ENCODE measurements at regions not wholly inside any gene's neighbourhood (a gene's known extent, or its start where the extent isn't known, plus 50 kb on each side); places are given as distances from the start of the nearest gene placed in this dataset.

DNA sequence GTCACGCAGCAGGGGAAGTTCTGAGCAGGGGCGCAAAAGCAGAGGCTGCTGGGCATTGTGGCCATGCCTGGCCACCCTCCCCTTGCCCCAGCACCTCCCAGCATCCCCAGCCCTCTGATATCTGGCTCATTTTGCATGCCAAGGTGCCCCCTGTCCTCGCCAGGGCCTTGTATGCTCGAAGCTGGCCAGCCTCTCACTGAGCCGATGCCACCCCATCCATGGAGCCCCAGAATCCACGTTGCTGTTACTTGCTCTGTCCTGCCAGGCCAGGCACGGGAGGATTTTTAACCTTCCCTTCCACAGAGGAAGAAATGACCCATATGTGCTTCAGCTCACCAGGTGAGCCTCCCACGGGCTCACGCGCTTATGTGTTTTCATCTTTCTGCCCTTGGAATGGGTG, 413.4 kb downstream of the BCL11B start:
- no peak overlapping the region for H2AK5ac ChIP-seq (ENCODE audit: low read length)
- no peak overlapping the region for H3K14ac ChIP-seq (ENCODE audit: low read length)
- no peak overlapping the region for H2BK5ac ChIP-seq (ENCODE audit: low read depth, low read length, poor library complexity)
- H3K27ac ChIP-seq (ENCODE audit: low read depth, low read length) = no peak overlapping the region
- H3K23ac ChIP-seq (ENCODE audit: low read length) = no peak overlapping the region
- no CpG with 5 or more reads among the region's 10 CpGs for WGBS (ENCODE audit: extremely low coverage, insufficient coverage, insufficient read length)
- no peak overlapping the region for H3K4me2 ChIP-seq (ENCODE audit: low read length)
- no peak for DNase-seq
- no peaks in the 10 kb centered on the region for H3K9me3 ChIP-seq (ENCODE audit: insufficient read depth, low read depth, low read length)
- no peak overlapping the region for H4K12ac ChIP-seq (ENCODE audit: low read depth, low read length)
- no peaks in the 10 kb centered on the region for H3K79me2 ChIP-seq (ENCODE audit: control insufficient read depth, insufficient read depth, low read length, poor library complexity)
- no peak overlapping the region for H3K18ac ChIP-seq (ENCODE audit: low read length)
- H3K4ac ChIP-seq (ENCODE audit: low read depth, low read length) = no peak overlapping the region
- no peak overlapping the region for H4K91ac ChIP-seq (ENCODE audit: low read depth, low read length)
- H2BK12ac ChIP-seq (ENCODE audit: low read length) = no peak overlapping the region
- H3K9ac ChIP-seq (ENCODE audit: low read length) = no peak overlapping the region
- H2AFZ ChIP-seq (ENCODE audit: insufficient read depth, low read length, poor library complexity) = no peak overlapping the region
- H3K36me3 ChIP-seq (ENCODE audit: control insufficient read depth in 1 of 2, insufficient read depth in 2 of 2, low read length in 2 of 2) = no peaks in the 10 kb centered on the region
- H3K4me1 ChIP-seq (ENCODE audit: control insufficient read depth in 1 of 2, insufficient read depth in 2 of 2, low read length in 2 of 2) = no peaks in the 10 kb centered on the region
- H4K8ac ChIP-seq (ENCODE audit: low read depth, low read length) = no peak overlapping the region
- H3K27me3 ChIP-seq (ENCODE audit: insufficient read depth, low read length) = no peaks in the 10 kb centered on the region
- no peak overlapping the region for H3K4me3 ChIP-seq (ENCODE audit: low read depth, low read length)
- no peaks in the 10 kb centered on the region for H3K79me1 ChIP-seq (ENCODE audit: low read length)
- no peak overlapping the region for H2BK120ac ChIP-seq (ENCODE audit: insufficient read depth, low read length, poor library complexity)

DNA sequence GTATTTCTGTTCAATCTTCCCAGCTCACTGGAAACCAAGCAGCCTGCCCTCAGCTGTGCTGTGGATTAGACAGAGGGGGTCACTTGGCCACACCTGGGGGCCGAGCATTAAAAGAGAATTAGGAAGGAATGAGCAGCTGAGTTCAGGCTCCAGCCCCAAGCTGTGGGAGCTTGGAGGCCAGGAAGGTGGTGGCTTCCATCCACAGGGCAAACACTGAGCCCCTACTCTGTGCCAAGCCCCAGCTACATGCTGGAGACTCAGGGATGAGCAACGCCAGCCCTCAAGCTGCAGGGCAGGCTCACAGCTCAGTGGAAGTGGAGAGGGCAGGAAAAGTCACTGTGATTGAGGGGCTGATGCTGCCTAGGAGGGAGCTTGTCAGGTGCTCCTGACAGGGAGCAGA, 412.7 kb downstream of the BCL11B start:
- no CpG with 5 or more reads among the region's 2 CpGs for WGBS (ENCODE audit: extremely low coverage, insufficient coverage, insufficient read length)

DNA sequence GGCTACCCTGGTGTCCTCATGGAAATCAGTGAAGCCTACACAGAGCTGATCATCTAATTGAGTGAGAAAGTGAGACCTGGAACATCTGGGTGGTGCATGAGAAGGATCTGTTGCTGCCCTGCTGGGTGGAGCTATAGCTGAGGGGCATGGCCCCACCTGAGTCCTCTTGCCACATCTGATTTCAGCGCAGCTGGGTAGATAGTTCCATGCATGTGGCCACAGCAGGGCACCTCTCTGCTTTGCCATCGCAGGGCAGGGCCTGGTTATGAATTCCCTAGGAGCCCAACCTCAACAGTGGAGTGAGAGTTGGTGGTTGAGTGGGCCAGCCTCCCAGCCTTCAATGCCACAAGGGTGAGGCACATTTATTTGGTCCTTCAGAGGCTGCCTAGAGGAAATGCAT, 407.8 kb downstream of the BCL11B start:
- WGBS (ENCODE audit: extremely low coverage, insufficient coverage, insufficient read length) = no CpG with 5 or more reads among the region's 2 CpGs
- Histone ChIP-seq H3K4ac (ENCODE audit: low read depth, low read length) (no peak overlapping the region), H2AK5ac (ENCODE audit: low read length) (no peak overlapping the region), H3K14ac (ENCODE audit: low read length) (no peak overlapping the region), H3K18ac (ENCODE audit: low read length) (no peak overlapping the region), H2BK120ac (ENCODE audit: insufficient read depth, low read length, poor library complexity) (no peak overlapping the region), H3K4me2 (ENCODE audit: low read length) (no peak overlapping the region), H3K4me1 (ENCODE audit: control insufficient read depth in 1 of 2, insufficient read depth in 2 of 2, low read length in 2 of 2) (no peaks in the 10 kb centered on the region), H3K4me3 (ENCODE audit: low read depth, low read length) (no peak overlapping the region), H2BK5ac (ENCODE audit: low read depth, low read length, poor library complexity) (no peak overlapping the region), H3K79me1 (ENCODE audit: low read length) (no peaks in the 10 kb centered on the region), H4K91ac (ENCODE audit: low read depth, low read length) (no peak overlapping the region), H3K27ac (ENCODE audit: low read depth, low read length) (no peak overlapping the region), H4K12ac (ENCODE audit: low read depth, low read length) (no peak overlapping the region), H3K9me3 (ENCODE audit: insufficient read depth, low read depth, low read length) (no peaks in the 10 kb centered on the region), H3K79me2 (ENCODE audit: control insufficient read depth, insufficient read depth, low read length, poor library complexity) (no peaks in the 10 kb centered on the region), H4K8ac (ENCODE audit: low read depth, low read length) (no peak overlapping the region), H2BK12ac (ENCODE audit: low read length) (no peak overlapping the region), H3K36me3 (ENCODE audit: control insufficient read depth in 1 of 2, insufficient read depth in 2 of 2, low read length in 2 of 2) (no peaks in the 10 kb centered on the region), H2AFZ (ENCODE audit: insufficient read depth, low read length, poor library complexity) (no peak overlapping the region), H3K23ac (ENCODE audit: low read length) (no peak overlapping the region), H3K9ac (ENCODE audit: low read length) (no peak overlapping the region), H3K27me3 (ENCODE audit: insufficient read depth, low read length) (no peaks in the 10 kb centered on the region)
- DNase-seq = no peak

More for the DNA sequence above, 412.7 kb downstream of the BCL11B start:
- Histone ChIP-seq H3K4ac (ENCODE audit: low read depth, low read length) (no peak overlapping the region), H2BK5ac (ENCODE audit: low read depth, low read length, poor library complexity) (no peak overlapping the region), H3K36me3 (ENCODE audit: control insufficient read depth in 1 of 2, insufficient read depth in 2 of 2, low read length in 2 of 2) (no peaks in the 10 kb centered on the region), H2BK12ac (ENCODE audit: low read length) (no peak overlapping the region), H4K12ac (ENCODE audit: low read depth, low read length) (no peak overlapping the region), H3K27me3 (ENCODE audit: insufficient read depth, low read length) (no peaks in the 10 kb centered on the region), H3K23ac (ENCODE audit: low read length) (no peak overlapping the region), H3K18ac (ENCODE audit: low read length) (no peak overlapping the region), H3K4me3 (ENCODE audit: low read depth, low read length) (no peak overlapping the region), H3K4me2 (ENCODE audit: low read length) (no peak overlapping the region), H3K79me1 (ENCODE audit: low read length) (no peaks in the 10 kb centered on the region), H3K4me1 (ENCODE audit: control insufficient read depth in 1 of 2, insufficient read depth in 2 of 2, low read length in 2 of 2) (no peaks in the 10 kb centered on the region), H4K8ac (ENCODE audit: low read depth, low read length) (no peak overlapping the region), H3K79me2 (ENCODE audit: control insufficient read depth, insufficient read depth, low read length, poor library complexity) (no peaks in the 10 kb centered on the region), H2AFZ (ENCODE audit: insufficient read depth, low read length, poor library complexity) (no peak overlapping the region), H3K9me3 (ENCODE audit: insufficient read depth, low read depth, low read length) (no peaks in the 10 kb centered on the region), H2AK5ac (ENCODE audit: low read length) (no peak overlapping the region), H3K27ac (ENCODE audit: low read depth, low read length) (no peak overlapping the region), H3K9ac (ENCODE audit: low read length) (no peak overlapping the region), H2BK120ac (ENCODE audit: insufficient read depth, low read length, poor library complexity) (no peak overlapping the region), H4K91ac (ENCODE audit: low read depth, low read length) (no peak overlapping the region), H3K14ac (ENCODE audit: low read length) (no peak overlapping the region)
- no peak for DNase-seq

DNA sequence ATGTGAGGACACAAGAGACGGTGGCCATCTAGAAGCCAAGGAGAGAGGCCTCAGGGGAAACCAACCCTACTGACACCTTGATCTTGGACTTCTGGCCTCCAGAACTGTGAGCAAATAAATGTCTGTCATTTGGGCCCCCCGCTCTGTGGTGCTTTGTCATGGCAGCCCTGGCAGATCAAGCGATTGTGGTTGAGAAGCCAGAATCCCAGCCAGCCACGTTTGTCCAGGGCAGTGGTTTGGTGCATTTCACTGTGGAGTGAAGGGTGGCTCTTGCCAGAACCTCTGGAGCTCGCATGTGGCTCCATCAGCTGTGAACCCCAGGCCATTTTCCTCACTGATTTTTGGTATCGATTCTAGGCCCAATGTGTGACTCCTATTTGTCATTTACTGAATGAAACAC, 404.9 kb downstream of the BCL11B start:
- no peaks in the 10 kb centered on the region for H3K36me3 ChIP-seq (ENCODE audit: control insufficient read depth in 1 of 2, insufficient read depth in 2 of 2, low read length in 2 of 2)
- H2AK5ac ChIP-seq (ENCODE audit: low read length) = no peak overlapping the region
- no peak overlapping the region for H2AFZ ChIP-seq (ENCODE audit: insufficient read depth, low read length, poor library complexity)
- H3K23ac ChIP-seq (ENCODE audit: low read length) = no peak overlapping the region
- no peak overlapping the region for H3K14ac ChIP-seq (ENCODE audit: low read length)
- no peak overlapping the region for H4K12ac ChIP-seq (ENCODE audit: low read depth, low read length)
- H2BK5ac ChIP-seq (ENCODE audit: low read depth, low read length, poor library complexity) = no peak overlapping the region
- H3K9me3 ChIP-seq (ENCODE audit: insufficient read depth, low read depth, low read length) = no peaks in the 10 kb centered on the region
- H3K4me1 ChIP-seq (ENCODE audit: control insufficient read depth in 1 of 2, insufficient read depth in 2 of 2, low read length in 2 of 2) = no peaks in the 10 kb centered on the region
- H3K4me2 ChIP-seq (ENCODE audit: low read length) = no peak overlapping the region
- no peak overlapping the region for H3K27ac ChIP-seq (ENCODE audit: low read depth, low read length)
- no peak overlapping the region for H2BK120ac ChIP-seq (ENCODE audit: insufficient read depth, low read length, poor library complexity)
- H3K79me1 ChIP-seq (ENCODE audit: low read length) = no peaks in the 10 kb centered on the region
- no peak overlapping the region for H3K4me3 ChIP-seq (ENCODE audit: low read depth, low read length)
- H4K8ac ChIP-seq (ENCODE audit: low read depth, low read length) = no peak overlapping the region
- no peak overlapping the region for H4K91ac ChIP-seq (ENCODE audit: low read depth, low read length)
- WGBS (ENCODE audit: extremely low coverage, insufficient coverage, insufficient read length) = no CpG with 5 or more reads among the region's 6 CpGs
- H3K4ac ChIP-seq (ENCODE audit: low read depth, low read length) = no peak overlapping the region
- no peak for DNase-seq
- H3K79me2 ChIP-seq (ENCODE audit: control insufficient read depth, insufficient read depth, low read length, poor library complexity) = no peaks in the 10 kb centered on the region
- no peaks in the 10 kb centered on the region for H3K27me3 ChIP-seq (ENCODE audit: insufficient read depth, low read length)
- no peak overlapping the region for H3K18ac ChIP-seq (ENCODE audit: low read length)
- H2BK12ac ChIP-seq (ENCODE audit: low read length) = no peak overlapping the region
- H3K9ac ChIP-seq (ENCODE audit: low read length) = no peak overlapping the region
